ENCODE measurements at regions not wholly inside any gene's neighbourhood (a gene's known extent, or its start where the extent isn't known, plus 50 kb on each side); places are given as distances from the start of the nearest gene placed in this dataset.

- Histone ChIP-seq H3K36me3 (ENCODE audit: control insufficient read depth, insufficient read depth, low read length) (no peaks in the 10 kb centered on the region), H3K27me3 (ENCODE audit: control insufficient read depth, insufficient read depth, low read length) (no peaks in the 10 kb centered on the region), H3K4me3 (ENCODE audit: low read depth, low read length) (no peak overlapping the region)
- ChIA-PET CTCF (no interaction called here), POLR2A (no interaction called here)
- TF ChIP-seq CTCF (IDR thresholded peaks at IDR 0.05; ENCODE audit: insufficient read depth, low read depth, low read length) = no peak
- DNase-seq (ENCODE audit: low read depth) = no peak
Observed at GRCh38 chr1:177517546-177517945, 346.8 kb downstream of the BRINP2 start.

- Histone ChIP-seq H3K36me3 (ENCODE audit: control insufficient read depth, insufficient read depth, low read length) (no peaks in the 10 kb centered on the region), H3K27me3 (ENCODE audit: control insufficient read depth, insufficient read depth, low read length) (no peaks in the 10 kb centered on the region), H3K4me3 (ENCODE audit: low read depth, low read length) (no peak overlapping the region)
- TF ChIP-seq CTCF (IDR thresholded peaks at IDR 0.05; ENCODE audit: insufficient read depth, low read depth, low read length) = no peak
- ChIA-PET POLR2A (no interaction called here), CTCF (no interaction called here)
- no peak for DNase-seq (ENCODE audit: low read depth)
Observed at GRCh38 chr1:177514207-177514606, 343.4 kb downstream of the BRINP2 start.

- TF ChIP-seq CTCF (IDR thresholded peaks at IDR 0.05; ENCODE audit: insufficient read depth, low read depth, low read length) = no peak
- DNase-seq (ENCODE audit: low read depth) = no peak
- Histone ChIP-seq H3K4me3 (ENCODE audit: low read depth, low read length) (no peak overlapping the region), H3K36me3 (ENCODE audit: control insufficient read depth, insufficient read depth, low read length) (no peaks in the 10 kb centered on the region), H3K27me3 (ENCODE audit: control insufficient read depth, insufficient read depth, low read length) (no peaks in the 10 kb centered on the region)
- ChIA-PET CTCF (no interaction called here), POLR2A (no interaction called here)
Observed at GRCh38 chr1:177511036-177511435, 340.3 kb downstream of the BRINP2 start.

GRCh38 chr1:177505905-177506590 lies 335.3 kb downstream of the BRINP2 start:
- CTCF ChIA-PET = no interaction called here

GRCh38 chr1:177495878-177496277 lies 325.1 kb downstream of the BRINP2 start:
- POLR2A ChIA-PET = no interaction called here
- TF ChIP-seq CTCF (IDR thresholded peaks at IDR 0.05; ENCODE audit: insufficient read depth, low read depth, low read length) = no peak
- Histone ChIP-seq H3K27me3 (ENCODE audit: control insufficient read depth, insufficient read depth, low read length) (no peaks in the 10 kb centered on the region), H3K36me3 (ENCODE audit: control insufficient read depth, insufficient read depth, low read length) (no peaks in the 10 kb centered on the region), H3K4me3 (ENCODE audit: low read depth, low read length) (no peak overlapping the region)
- CTCF ChIA-PET = no interaction called here
- DNase-seq (ENCODE audit: low read depth) = no peak

More at GRCh38 chr1:177505905-177506590, 335.3 kb downstream of the BRINP2 start:
- no peaks in the 10 kb centered on the region for H3K27me3 ChIP-seq (ENCODE audit: control insufficient read depth, insufficient read depth, low read length)
- no peak for DNase-seq (ENCODE audit: low read depth)
- POLR2A ChIA-PET = no interaction called here
- no peak for TF ChIP-seq CTCF (IDR thresholded peaks at IDR 0.05; ENCODE audit: insufficient read depth, low read depth, low read length)
- no peak overlapping the region for H3K4me3 ChIP-seq (ENCODE audit: low read depth, low read length)
- H3K36me3 ChIP-seq (ENCODE audit: control insufficient read depth, insufficient read depth, low read length) = no peaks in the 10 kb centered on the region
